SIG-M5 treated with dmso at 0.1 percent for 504 hours (cell line): ENCODE measurements at regions not wholly inside any gene's neighbourhood (a gene's known extent, or its start where the extent isn't known, plus 50 kb on each side); places are given as distances from the start of the nearest gene placed in this dataset.
"Not testable (repeated sequence)": the region's sequence is repeated elsewhere in the genome, so short reads cannot be mapped to it uniquely, and the experiment has no call there.

Experiments
- DNase-seq: peaks from one replicate; lab custom pipeline; 2025; ENCODE audit not compliant: unreplicated experiment; lab: John Stamatoyannopoulos, UW

DNA sequence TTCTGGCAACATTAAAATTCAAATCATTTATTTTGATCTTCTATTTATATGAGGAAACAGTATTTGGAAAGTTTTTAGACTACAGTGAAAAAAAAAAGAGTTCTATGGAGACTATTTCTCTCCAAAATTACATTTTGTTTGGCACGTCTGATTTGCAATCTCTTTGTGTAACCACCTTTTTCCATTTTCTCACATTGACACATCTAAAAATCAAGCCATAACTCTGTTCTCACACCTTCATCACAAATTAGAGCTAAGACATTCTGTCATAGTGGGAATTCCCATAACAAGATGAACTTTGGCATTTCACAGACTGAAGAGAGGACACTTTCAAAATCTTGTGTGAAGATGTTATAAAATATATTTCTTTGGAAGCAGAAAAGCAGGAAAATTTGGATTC lies 468.9 kb downstream of the GRIA2 start:
- no peak for DNase-seq

DNA sequence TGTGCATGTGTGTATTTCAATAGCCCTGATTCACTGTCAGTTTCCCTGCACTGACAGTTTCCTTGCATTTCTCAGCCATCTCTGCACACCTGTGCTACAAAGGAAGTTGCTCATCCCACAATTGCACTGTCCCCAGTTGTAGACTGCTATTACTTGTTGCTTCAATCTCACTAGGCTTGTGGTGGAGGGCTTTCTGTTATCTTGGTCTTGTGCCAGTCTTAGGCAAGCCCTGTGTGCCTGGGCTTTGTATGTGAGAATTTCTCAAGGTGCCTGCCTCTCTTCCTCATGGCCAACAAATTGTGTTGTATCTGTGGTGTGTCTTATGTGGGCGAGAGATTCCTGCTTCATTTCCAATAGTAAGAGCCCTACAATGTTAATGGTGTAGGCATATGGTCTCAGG lies 467.4 kb downstream of the GRIA2 start:
- DNase-seq = no peak

DNA sequence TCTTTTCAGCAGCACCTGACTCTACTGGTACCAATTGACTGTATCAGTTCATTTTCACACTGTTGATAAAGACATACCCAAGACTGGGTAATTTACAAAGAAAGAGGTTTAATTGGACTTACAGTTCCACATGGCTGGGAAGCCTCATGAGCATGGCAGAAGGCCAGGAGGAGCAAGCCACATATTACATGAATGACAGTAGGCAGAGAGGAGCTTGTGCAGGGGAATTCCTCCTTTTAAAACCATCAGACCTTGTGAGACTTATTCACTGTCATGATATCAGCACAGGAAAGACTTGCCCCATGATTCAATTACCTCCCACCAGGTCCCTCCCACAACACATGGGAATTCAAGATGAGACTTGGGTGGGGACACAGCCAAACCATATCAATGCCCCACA lies 458.8 kb downstream of the GRIA2 start:
- not testable (repeated sequence) for DNase-seq

DNA sequence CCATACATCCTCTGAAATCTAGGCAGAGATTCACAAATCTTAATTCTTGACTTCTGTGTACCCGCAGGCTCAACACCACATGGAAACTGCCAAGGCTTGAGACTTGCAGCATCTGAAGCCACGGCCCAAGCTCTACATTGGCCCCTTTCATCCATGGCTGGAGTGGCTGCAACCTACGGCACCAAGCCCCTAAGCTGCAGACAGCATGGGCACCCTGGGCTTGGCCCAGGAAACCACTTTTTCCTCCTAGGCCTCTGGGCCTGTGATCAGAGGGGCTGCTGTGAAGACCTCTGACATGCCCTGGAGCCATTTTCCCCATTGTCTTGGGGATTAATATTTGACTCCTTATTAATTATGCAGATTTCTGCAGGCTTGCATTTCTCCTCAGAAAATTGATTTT lies 457.9 kb downstream of the GRIA2 start:
- no peak for DNase-seq

DNA sequence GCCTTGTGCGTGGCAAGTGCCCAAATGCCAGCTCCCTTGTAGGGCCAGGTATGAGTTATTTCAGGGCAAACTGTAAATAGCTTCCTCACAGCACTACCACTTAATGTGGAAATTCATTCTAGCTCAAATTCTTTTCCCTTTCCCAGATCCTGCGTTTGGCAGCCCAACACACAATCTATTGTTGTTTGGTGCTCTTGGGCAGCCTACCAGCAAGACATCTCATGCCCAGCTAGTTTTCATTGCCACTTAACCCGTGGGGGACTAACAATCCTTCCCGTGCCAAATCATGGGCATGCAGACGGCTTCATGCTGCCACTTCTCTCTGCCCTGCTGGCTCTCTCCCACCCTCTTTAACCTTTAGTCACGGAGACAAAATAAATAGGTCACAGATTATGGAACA lies 454.2 kb downstream of the GRIA2 start:
- DNase-seq = no peak

DNA sequence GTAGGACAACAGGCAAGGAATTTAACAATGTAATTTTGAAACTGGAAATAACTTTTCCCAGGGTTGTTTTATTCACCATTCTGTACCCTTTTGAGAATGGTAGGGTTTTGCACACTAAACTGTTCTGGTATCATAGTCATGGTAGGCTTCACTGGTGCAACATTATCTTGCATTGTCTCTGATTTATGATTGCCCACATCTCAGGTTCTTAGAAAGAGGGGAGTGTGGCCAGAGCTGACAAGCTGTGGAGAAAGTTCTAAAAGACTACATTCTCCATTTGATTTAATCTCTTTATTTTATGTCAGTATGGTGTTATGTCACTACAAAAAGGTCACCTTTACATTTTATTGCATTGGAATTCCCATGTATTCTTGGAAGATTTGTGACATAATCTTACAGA lies 447.3 kb downstream of the GRIA2 start:
- DNase-seq = no peak

DNA sequence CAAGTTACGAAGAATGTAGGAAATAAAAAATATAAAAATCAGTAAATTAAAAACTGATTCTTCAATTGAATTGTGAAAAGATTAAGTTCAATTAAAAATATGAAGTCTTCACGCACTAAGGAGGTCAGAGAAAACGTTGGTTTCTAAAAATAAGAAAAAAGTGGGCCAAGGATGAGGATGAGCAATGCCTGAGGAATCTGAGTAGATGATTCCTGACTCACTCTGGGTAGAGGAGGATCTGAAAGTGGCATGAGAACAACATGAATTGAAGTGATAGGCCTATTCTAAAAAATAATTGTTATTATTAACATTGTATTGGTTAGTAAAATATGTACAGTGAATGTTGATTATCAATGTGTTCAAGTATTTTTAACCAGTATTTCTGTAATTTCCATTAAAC lies 444.2 kb downstream of the GRIA2 start:
- no peak for DNase-seq

- DNase-seq = no peak
Measured at GRCh38 chr4:157655096-157655809, 434.7 kb downstream of the GRIA2 start.

DNA sequence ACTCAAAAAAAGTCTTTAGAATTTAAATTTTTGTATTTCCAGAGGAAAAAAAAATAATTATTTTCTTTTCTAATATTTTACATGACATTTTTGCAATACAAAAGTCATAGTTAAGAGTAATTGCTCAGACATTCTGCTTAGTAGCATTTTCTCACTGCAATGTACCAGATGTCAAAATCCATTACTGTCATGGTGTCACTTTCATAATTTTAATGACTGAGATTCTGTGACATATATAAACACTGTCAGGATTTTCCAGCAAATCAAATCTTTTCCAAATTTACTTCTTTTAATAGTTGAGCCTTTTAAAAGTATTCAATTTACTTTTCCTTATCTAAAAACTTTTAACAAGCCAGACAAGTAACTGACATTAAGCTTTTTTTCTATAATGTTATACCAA lies 422.7 kb downstream of the GRIA2 start:
- DNase-seq = no peak

- no peak for DNase-seq
Measured at GRCh38 chr4:157634057-157634456, 413.5 kb downstream of the GRIA2 start.

GRCh38 chr4:157616741-157617472 lies 396.4 kb downstream of the GRIA2 start:
- no peak for DNase-seq

- no peak for DNase-seq
Measured at GRCh38 chr4:157607996-157608395, 387.5 kb downstream of the GRIA2 start.

- no peak for DNase-seq
Measured at GRCh38 chr4:157600583-157600982, 380.1 kb downstream of the GRIA2 start.

GRCh38 chr4:157591245-157591644 lies 370.7 kb downstream of the GRIA2 start:
- no peak for DNase-seq

- no peak for DNase-seq
Measured at GRCh38 chr4:157590679-157591078, 370.2 kb downstream of the GRIA2 start.

- no peak for DNase-seq
Measured at GRCh38 chr4:157587681-157588423, 367.3 kb downstream of the GRIA2 start.

- DNase-seq = no peak
Measured at GRCh38 chr4:157582141-157582540, 361.6 kb downstream of the GRIA2 start.

- no peak for DNase-seq
Measured at GRCh38 chr4:157576671-157577217, 356.2 kb downstream of the GRIA2 start.

GRCh38 chr4:157575339-157575738 lies 354.8 kb downstream of the GRIA2 start:
- DNase-seq = no peak

DNA sequence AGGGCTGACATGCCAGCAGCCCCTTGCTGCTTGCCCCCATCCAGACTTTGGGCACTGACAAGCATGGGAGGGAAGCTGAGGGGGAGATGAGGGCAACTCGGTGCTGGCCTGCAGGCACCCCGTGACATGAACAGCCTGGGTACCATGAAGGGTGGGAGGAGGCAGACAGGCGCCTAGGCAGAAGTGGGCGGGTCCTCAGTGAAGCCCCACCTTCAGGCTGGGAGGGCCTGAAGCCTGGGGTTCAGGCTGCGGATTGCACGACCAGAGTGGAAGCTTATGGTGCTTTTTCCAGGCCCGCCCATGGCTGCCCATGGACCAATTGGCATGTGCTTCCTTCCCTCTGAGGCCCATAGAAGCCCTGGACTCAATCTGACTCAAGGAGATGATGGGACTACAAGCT lies 354.1 kb downstream of the GRIA2 start:
- DNase-seq = no peak

- no peak for DNase-seq
Measured at GRCh38 chr4:157572951-157573350, 352.4 kb downstream of the GRIA2 start.

- DNase-seq = no peak
Measured at GRCh38 chr4:157572284-157572683, 351.8 kb downstream of the GRIA2 start.
